ENCODE measurements at regions not wholly inside any gene's neighbourhood (a gene's known extent, or its start where the extent isn't known, plus 50 kb on each side); places are given as distances from the start of the nearest gene placed in this dataset.

DNA sequence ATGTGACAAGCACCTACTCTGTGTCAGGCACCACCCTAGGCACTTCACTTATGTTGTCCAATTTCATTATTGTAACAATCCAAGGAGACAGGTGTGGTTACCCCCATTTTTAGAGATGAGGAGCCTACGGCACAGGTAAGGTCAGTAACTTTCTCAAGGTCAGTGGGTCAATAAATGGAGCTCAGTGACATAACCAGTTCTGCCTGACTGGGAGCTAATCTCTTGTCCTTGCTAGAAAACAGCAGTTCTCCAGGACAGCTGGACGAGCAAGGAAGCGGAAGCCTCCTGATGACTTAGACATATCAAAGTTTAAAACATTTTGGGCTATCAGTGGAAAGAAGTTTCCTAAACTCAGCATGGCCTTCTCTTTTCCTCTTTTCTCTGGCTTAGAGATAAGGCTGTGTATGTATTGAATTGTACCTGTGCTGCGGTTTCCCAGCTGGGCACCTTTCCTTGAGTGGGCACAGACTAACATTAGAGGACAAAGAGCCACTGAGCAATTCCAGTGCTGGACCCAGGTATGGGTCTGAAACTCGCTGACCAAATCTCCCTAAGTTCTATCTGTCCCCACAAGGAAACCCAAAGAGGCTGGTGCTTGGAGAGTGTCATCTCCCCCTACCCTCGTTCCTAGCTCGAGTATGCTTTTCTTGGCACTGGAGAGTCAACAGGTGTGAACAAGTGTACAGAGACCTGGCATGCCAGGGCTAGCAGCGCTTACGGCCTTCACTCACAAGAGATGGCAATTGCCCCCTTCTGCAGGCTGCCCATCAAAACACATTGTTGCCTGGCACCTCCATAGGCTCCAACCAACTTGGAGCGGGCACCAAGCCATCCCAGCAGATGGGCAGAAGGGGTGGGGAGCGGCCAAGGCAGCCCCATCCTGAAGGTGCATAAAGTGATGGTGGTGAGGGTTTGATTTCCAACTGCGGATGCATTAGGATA is 456.1 kb upstream of the PROX1 start:
- TF ChIP-seq, protein P1, sequence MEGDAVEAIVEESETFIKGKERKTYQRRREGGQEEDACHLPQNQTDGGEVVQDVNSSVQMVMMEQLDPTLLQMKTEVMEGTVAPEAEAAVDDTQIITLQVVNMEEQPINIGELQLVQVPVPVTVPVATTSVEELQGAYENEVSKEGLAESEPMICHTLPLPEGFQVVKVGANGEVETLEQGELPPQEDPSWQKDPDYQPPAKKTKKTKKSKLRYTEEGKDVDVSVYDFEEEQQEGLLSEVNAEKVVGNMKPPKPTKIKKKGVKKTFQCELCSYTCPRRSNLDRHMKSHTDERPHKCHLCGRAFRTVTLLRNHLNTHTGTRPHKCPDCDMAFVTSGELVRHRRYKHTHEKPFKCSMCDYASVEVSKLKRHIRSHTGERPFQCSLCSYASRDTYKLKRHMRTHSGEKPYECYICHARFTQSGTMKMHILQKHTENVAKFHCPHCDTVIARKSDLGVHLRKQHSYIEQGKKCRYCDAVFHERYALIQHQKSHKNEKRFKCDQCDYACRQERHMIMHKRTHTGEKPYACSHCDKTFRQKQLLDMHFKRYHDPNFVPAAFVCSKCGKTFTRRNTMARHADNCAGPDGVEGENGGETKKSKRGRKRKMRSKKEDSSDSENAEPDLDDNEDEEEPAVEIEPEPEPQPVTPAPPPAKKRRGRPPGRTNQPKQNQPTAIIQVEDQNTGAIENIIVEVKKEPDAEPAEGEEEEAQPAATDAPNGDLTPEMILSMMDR (conservative IDR thresholded peaks at IDR 0.05; ENCODE audit: low read depth, low read length), result no peak
- no peak for TF ChIP-seq EZH2phosphoT487 (IDR thresholded peaks at IDR 0.05; ENCODE audit: borderline replicate concordance, low read length)

Measured in PC-3 (cell line).